Keratinocyte (primary cell): ENCODE measurements at regions not wholly inside any gene's neighbourhood (a gene's known extent, or its start where the extent isn't known, plus 50 kb on each side); places are given as distances from the start of the nearest gene placed in this dataset.

Experiments
- CTCF ChIP-seq, 3 experiments: IDR thresholded peaks in 1 of 3; conservative IDR thresholded peaks in 1 of 3; optimal IDR thresholded peaks in 1 of 3; 2 replicates in 2 of 3; 3 replicates in 1 of 3; pipeline versions ENCODE3 to v1.5.1; 2011; ENCODE audit warnings: low read length in 3 of 3, mild to moderate bottlenecking in 3 of 3, moderate library complexity in 2 of 3, control low read depth in 1 of 3, inconsistent platforms in 1 of 3; ENCODE audit not compliant: insufficient read depth in 2 of 3; ENCODE audit errors: extremely low read depth in 1 of 3
- EZH2 ChIP-seq: IDR thresholded peaks from one replicate; pipeline ENCODE4 v1.6.1; 2012; ENCODE audit warnings: inconsistent platforms, mild to moderate bottlenecking, low read length, moderate library complexity

- TF ChIP-seq CTCF (optimal IDR thresholded peaks at IDR 0.05 in 1 of 3, IDR thresholded peaks at IDR 0.05 in 1 of 3, conservative IDR thresholded peaks at IDR 0.05 in 1 of 3; ENCODE audit: extremely low read depth in 1 of 3, insufficient read depth in 2 of 3, low read length in 3 of 3) (no peak), EZH2 (no peak)
Observed at GRCh38 chr14:97841762-97842161, 1044.6 kb downstream of the VRK1 start.
